ENCODE measurements at regions not wholly inside any gene's neighbourhood (a gene's known extent, or its start where the extent isn't known, plus 50 kb on each side); places are given as distances from the start of the nearest gene placed in this dataset.
"Not testable (repeated sequence)": the region's sequence is repeated elsewhere in the genome, so short reads cannot be mapped to it uniquely, and the experiment has no call there.

DNA sequence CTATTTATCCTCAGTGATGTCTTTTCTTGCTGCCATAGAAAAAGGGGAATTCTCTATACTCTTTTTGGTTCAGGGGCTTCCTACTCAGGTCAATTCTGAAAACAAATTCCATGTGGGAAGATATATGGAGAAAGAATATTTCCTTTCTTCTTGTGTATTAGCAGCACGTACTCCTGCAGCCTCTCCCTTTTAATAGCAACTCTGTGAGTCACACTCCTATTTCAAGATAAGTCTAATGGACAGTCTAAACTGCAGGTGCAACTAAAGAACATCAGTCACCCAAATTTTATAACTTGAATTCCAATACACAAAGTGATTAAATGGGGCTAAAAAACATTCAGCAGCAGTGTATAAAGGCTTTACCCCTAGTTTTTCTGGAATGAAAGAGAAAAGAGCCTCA, 942.2 kb downstream of the CNTNAP5 start:
- no peak for DNase-seq

DNA sequence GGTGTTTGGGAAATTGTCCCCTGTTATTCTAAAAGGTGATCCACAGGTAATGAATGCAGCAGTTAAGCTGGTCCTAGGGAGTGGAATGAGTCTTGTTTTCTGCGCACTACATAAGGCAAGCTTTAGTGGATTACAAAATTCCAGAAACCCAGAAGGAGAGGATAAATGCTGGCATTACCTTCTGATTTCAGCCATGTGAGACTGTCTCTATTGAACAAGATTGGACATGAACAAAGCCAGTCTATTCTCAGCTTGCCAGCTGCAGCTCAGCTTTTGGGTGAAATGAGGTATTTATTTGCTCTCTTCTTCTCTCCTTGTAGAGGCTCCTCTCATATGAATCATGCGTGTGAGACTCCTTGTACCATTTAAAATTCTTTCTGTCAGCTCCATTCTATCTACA, 944.9 kb downstream of the CNTNAP5 start:
- DNase-seq = no peak

DNA sequence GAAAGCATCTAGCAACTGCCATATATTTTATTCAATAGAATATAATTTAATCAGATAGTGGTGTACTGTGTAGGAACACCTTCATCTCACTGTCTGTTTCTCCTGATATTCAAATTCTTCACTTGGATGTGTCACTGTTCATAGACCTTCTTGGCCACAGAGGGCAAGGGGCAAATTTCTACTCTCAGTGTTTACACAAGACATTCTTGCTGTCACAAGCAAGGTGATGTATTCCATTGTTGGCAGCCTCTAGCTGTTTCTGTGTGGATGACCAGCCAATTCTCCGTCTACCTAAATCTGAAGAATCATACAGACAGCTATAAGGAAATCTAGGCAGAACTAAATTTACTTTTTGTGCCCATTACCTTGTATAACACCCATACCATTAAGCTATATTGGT, 948.3 kb downstream of the CNTNAP5 start:
- DNase-seq = no peak

DNA sequence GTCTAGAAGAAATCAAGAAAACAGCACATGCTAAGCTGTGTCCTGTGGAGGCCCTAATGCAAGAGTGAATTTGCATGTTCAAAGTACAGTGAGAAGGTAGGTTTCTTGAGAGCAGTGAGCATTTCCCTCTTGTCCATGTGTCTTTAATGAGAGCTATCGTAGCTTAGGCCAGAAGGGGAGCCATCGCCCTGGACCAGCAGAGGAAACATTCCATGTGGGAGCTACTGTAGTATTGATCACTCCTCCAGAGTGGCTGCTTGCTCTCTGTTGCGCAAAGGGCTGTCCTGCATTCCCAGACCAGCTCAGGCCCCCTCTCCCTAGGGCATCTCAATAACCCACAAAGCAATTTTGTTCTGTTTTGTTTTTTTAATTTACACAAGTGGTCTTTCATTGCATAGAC, 950.1 kb downstream of the CNTNAP5 start:
- no peak for DNase-seq

DNA sequence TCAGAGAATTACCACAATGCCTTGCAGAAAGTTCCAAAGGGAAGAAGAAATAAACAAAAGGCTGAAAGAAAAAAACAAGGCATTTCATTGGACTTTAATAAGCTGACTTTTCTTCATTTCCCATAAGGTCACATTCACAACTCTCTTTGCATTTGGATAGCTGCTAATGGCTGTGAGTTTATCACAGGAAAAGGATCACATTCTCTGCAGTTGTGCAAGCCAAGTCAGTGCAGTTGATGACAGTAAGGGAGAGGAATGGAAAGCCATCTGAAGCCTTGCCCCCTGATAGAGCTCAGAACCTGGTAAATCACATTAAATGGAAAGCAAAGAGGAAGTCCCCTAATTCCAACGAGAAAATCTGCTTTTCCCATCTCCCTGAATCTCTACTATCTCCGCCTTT, 950.6 kb downstream of the CNTNAP5 start:
- no peak for DNase-seq

DNA sequence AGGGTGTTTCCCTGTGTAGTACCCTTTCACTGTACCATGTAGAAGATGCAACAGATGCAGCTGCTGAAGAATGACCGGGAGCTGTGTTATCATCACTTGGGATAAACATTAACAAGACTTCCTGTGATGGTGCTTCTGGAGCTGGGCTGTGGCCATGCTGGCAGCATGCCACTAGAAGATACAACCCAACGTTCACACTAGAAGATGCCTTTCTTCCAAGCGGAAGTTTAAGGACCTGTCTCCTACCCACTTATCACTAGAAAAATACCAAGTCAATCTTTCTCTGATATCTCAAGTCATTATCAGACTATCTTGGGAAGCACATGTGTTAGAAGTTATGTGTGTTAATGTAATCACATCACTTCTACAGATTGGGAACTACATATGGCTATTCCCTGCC, 953.5 kb downstream of the CNTNAP5 start:
- no peak for DNase-seq

DNA sequence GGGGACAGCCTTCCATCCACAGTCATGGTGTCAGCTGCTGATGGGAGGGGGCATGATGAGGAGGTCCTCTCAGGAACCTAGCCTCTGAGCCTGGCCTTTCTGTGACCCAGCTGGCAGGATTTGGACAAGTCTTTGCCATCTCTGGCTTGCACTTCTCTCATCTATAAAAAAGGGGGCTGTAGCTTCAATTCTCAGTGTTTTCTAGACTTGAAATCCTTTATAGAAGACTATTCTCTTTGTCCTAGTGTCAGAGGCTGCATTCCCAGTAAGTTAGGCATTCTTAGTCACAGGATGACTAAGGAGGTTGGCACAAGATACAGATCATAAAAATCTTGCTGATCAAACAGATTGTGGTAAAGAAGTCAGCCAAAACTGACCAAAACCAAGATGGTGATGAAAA, 958.5 kb downstream of the CNTNAP5 start:
- no peak for DNase-seq

DNA sequence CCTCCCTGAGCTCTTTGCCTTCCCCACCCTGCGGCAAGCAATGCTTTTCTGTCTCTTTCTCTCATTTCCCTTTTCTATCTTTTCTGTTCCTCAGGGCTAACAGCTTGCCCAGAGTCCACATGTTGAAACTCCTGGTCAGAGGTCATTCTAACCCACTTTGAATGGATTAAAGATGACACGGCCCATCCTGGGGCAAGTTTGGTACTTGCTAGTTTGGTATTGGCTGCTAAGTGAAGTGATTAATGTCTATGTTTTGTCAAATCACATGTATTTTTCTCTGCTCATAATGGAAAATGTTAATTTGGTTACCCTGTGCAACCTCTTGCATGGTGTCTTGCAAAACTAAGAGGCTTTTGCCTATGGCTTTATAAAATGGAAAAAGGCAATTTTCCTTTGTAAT, 960.2 kb downstream of the CNTNAP5 start:
- DNase-seq = no peak

DNA sequence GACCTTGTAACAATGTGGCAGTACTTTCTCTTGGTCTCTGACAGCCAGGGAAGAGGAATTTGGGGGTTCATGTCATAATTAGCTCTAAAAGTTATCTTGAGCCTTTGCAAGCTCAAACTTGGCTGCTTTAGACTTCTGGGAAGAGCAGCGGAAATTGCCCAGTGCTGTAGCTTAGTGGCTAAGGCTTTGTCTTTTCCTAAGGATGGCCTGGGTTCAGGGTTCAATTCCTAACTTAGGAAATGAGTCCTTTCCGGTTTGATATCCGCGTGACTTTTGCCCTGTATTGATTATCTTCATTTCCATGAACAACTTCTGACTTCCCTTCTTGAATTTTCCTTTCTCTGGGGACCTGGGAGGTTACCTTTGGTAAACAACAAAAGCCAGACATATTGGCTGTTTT, 961.0 kb downstream of the CNTNAP5 start:
- no peak for DNase-seq

DNA sequence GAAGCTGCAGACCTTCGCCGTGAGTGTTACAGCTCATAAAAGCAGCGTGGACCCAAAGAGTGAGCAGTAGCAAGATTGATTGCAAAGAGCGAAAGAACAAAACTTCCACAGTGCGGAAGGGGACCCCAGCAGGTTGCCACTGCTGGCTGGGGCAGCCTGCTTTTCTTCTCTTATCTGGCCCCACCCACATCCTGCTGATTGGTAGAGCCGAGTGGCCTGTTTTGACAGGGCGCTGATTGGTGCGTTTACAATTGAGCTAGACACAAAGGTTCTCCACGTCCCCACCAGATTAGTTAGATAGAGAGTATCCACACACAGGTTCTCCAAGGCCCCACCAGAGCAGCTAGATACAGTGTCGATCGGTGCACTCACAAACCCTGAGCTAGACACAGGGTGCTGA, 961.8 kb downstream of the CNTNAP5 start:
- DNase-seq = not testable (repeated sequence)

DNA sequence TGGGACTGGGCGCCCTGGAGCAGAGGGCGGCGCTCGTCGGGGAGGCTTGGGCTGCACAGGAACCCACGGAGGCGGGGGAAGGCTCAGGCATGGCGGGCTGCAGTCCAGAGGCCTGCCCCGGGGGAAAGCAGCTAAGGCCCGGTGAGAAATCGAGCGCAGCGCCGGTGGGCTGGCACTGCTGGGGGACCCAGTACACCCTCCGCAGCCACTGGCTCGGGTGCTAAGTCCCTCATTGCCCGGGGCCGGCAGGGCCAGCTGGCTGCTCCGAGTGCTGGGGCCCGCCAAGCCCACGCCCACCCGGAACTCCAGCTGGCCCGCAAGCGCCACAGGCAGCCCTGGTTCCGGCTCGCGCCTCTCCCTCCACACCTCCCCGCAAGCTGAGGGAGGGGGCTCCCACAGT, 962.3 kb downstream of the CNTNAP5 start:
- DNase-seq = not testable (repeated sequence)

DNA sequence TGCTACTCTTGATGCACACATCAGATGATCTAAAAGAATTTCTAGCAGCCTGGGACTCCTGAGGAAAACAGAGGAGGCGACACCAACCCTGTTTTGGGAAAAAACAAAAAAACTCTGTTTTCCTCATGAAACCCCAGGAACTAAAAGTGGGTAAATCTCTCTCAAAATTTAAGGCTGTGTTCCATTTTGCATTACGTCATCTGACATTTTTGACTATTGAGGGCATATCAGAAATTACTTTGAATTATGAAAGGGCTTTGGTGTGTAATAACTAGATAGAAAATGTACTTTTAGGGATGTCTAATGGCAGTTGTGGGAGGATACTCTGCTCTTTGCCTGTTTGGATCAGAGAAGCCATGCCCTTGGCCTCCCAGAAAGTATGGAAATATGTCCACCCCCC, 963.0 kb downstream of the CNTNAP5 start:
- DNase-seq = no peak

DNA sequence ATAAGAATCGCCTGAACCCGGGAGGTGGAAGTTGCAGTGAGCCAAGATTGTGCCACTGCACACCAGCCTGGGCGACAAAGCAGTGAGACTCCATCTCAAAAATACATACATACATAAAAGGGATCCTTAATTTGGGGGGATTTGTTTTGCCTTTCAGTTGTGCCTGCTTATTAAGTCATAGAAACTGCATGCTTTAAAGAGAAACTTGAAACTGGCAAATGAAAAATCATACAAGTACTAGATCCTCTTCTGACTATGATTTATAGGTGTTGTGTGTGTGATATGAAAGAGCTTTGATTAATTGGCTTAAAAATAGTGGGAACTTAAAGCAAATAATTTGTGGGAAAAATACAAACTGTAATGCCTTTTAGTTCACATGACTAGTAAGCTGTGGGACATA, 963.7 kb downstream of the CNTNAP5 start:
- DNase-seq = no peak

DNA sequence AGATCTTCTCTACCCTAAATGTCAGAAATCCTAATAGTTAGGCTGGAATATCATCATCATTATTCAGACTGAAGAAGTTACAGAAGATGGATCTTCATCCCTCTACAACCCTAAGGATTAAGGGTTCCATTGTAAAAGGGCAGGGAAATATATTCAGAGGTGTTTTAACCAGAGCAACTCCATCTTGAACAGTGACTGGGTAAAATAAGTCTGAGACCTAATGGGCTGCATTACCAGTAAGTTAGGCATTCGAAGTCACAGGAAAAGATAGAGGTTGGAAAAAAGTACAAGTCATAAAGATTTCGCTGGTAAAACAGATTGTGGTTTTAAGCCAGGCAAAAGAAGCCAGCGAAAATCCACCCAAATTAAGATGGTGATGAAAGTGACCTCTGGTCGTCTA, 968.7 kb downstream of the CNTNAP5 start:
- DNase-seq = no peak

DNA sequence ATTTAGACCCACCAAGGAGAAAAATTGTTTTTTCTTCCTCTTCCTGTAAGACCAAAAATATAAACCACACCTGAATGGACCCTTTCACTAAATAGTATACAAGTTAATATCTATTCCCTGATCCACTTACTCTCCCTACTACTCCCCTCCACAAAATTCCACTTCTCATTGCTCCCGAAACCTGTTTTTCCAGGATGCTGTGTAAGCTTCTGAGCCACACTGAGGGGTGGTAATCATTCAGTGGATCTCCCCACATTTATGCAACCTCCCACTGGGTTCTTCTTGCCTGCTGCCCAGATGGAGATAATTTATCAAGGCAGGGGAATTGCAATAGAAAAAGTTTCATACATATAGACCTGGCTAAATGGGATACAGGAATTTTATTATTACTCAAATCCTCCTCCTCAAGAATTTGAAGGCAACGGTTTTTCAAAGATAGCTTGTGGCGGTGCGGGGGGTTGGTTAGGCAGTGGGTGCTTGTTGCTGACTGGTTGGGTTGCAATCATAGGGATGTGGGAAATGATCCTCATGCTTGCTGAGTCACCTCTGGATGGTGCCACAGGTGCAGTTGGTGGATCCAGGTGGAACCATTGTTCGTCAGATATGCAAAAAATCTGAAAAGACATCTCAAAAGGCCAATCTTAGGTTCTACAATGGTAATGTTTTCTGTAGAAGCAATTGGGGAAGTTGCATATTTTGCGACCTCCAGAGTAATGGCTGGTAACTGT, 970.3 kb downstream of the CNTNAP5 start:
- DNase-seq = no peak

DNA sequence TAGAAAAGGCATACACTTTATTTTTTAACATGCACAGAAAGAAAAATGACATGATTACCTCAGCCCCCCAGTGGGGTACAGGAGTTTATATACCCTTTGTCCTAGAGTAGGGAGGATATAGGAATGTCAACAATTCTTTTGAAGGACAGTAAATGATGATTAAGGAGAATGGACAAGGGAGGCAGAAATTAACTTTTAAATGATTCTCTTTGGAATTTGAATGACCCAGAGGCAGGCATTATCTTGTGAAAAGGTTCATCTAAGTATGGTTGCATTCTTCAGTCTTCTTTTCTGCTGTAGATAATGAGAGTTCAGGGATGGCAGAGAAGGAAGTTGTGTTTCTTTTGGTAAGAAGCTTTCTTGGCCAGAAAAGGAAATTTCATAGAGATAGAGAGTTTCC, 971.3 kb downstream of the CNTNAP5 start:
- no peak for DNase-seq

DNA sequence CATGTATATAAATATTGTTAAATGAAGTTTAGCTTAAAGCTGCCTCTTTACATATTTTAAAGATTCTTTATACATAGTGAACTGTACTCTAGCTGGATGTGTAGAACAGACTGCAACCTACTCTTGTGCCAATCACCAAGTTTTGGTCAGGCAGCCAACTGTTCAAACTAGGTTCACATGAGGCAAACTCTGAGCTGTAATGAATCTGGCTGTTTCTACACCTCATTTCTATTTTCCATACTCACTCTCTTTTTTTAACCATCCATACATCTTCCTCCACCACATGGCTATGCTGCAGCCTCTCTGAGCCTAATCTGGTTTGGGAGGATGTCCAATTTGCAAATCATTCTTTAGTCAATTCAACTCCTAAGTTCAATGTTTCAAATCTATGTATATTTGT, 974.8 kb downstream of the CNTNAP5 start:
- DNase-seq = no peak

DNA sequence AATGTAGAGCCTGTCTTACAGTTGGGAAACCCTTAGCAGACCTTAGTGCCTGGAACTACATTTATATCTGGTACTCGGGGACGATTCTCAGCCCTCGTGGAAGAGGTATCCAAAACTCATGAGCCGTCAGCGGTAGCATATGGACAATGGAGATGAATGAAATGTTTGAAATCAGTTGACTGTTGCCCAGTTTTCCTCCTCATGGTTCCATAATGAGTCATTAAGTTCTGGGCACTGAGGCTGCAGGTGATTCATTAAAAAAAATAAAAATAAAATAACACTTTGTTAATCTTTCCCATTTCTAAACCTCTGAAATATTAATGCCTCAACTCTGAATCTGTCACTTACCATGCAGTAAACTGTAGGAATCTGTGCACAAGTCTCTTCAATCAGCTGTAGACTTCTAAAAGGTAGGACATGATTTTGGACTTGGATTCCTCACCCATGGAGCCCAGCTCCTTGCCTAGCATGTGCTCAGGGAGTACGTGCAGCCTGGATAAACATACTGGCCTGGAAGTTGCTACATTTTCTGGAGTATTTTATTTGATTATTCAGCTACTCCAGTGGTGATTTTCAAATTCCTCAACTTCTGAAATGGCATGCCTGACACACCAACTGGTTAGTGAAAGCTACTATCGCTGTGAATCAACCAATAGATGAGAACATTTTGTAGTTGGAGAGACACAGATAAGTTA, 979.2 kb downstream of the CNTNAP5 start:
- DNase-seq = no peak

DNA sequence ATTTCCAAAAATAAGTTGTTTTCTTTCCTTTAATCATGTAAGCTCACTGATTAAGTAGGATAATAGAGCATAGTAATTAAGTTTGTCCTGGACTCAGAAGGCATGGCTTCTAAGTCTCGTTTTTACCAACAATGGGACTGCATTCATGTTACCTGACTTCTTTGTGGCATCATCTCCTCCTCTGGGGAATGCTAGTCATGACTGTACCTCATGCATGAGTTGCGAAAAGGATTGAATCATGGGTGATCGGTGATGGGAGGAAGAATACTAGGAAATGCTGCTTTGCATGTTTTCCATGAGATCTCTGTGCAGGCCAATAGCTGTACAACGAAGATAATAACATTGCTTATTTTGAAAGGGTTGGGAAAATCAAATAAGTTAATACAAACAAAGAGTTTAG, 981.6 kb downstream of the CNTNAP5 start:
- no peak for DNase-seq

DNA sequence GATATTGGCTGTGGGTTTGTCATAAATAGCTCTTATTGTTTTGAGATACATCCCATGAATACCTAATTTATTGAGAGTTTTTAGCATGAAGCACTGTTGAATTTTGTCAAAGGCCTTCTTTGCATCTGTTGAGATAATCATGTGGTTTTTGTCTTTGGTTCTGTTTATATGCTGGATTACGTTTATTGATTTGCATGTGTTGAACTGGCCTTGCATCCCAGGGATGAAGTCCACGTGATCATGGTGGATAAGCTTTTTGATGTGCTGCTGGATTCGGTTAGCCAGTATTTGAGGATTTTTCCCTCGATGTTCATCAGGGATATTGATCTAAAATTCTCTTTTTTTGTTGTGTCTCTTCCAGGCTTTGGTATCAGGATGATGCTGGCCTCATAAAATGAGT, 1003.6 kb downstream of the CNTNAP5 start:
- not testable (repeated sequence) for DNase-seq

DNA sequence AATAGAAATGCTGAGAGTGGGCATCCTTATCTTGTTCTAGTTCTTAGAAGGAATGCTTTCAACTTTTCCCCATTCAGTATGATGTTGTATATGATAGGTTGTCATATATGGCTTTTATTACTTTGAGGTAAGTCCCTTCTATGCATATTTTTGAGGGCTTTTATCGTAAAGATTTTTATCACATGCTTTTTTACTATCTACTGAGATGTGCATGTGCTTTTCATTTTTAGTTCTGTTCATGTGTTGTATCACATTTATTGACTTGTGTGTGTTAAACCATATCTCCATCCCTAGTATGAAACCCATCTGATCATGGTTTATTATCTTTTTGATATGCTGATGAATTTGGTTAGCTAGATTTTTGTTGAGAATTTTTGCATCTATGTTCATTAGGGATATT, 1008.8 kb downstream of the CNTNAP5 start:
- no peak for DNase-seq

DNA sequence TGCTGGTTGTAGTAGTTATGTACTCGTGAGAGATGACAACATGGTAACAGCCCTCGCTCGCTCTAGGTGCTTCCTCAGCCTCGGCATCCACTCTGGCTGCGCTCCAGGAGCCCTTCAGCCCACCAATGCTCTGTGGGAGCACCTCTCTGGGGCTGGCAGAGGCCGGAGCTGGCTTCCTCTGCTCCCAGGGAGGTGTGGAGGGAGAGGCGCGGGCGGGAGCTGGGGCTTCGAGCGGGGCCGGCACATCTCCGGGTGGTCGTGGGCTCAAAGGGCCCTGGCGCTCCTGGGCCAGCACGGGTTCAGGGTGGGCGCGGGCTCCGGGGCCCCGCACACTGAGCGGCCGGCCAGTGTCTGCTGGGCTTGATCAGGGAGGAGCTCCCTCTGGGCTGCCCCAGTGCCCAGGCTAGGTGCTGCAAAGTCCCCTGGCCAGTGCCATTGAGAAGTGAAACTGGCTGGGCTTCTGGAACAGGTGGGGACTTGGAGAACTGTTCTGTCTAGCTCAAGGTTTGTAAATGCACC, 1012.1 kb downstream of the CNTNAP5 start:
- DNase-seq = no peak

DNA sequence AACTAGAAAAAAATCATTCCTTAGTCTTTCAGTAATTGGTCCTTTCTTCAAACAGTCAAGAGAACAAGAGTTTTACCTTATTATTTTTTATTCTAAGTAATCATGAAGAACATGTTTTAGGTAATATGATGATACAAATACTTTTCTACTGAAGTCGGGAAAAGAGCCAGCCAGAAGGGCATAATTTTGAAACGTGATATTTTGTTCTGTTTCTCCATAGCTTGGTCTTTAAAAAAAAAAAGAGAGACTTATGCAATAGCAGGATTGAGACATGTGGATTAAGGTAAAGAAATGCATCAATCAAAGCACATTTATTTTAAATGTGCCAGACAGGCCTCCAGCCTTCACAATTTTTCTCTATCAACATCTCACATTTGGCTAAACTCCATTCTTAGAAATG, 1016.8 kb downstream of the CNTNAP5 start:
- no peak for DNase-seq

DNA sequence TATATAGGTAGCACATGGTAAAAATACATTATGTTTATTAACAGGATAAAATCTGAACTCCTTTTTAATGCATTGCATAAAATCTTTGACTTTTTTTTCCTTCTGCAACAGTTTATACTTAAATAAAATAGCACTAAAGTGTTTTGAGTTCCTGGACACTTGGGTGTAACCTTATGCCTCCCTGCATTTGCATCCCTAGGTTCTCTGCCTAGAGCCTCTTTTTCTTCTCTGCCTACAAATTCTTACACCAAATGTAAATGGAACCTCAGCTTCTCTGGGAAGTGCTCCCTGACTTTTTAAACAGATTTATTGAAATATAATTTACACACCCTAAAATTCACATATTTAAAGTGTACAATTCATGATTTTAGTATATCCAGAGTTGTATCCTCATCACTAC, 1017.6 kb downstream of the CNTNAP5 start:
- no peak for DNase-seq
